Right ventricle myocardium superior (tissue), 1 donor: ENCODE measurements at regions not wholly inside any gene's neighbourhood (a gene's known extent, or its start where the extent isn't known, plus 50 kb on each side); places are given as distances from the start of the nearest gene placed in this dataset.

Source experiments
- ATAC-seq: fragments of 200-7000 bp; cut with Tn5 transposase; one replicate; pipeline ENCODE4 v1.9.1; 2020; ENCODE audit warnings: mild to moderate bottlenecking; ENCODE audit not compliant: poor library complexity
- DNase-seq: peaks from one replicate; pipeline ENCODE4 v3.0.0-alpha.2; 2020
- intact Hi-C: fragments of 100-400 bp; cut with DNase I; formaldehyde crosslinking; loops from one replicate; pipeline ENCODE4 v1.11.2; 2022
- donor health status: DM: no; HTN: yes; CAD: no; lungs with severe emphysema.

DNA sequence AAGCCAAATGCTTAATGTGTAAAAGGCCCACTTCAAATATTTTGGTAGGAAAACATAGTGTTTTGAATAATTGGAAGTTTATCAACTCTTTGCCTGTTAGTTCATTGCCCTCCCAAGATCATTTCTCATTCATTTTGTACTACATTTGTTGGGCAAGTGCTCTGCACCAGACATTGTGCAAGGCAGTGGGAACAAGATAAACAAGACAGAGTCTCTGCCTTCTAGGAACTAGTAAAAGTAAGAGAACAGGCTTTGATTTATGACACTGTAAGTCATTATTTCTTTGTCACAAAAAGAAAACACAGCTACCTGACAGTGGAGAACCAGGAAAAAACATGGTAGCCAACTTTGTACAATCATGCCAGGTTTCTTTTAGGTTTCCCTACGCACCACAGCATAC is 63.7 kb upstream of the PAM start:
- DNase-seq (no peak), ATAC-seq (no peak)
- intact Hi-C loops = no loop called here

DNA sequence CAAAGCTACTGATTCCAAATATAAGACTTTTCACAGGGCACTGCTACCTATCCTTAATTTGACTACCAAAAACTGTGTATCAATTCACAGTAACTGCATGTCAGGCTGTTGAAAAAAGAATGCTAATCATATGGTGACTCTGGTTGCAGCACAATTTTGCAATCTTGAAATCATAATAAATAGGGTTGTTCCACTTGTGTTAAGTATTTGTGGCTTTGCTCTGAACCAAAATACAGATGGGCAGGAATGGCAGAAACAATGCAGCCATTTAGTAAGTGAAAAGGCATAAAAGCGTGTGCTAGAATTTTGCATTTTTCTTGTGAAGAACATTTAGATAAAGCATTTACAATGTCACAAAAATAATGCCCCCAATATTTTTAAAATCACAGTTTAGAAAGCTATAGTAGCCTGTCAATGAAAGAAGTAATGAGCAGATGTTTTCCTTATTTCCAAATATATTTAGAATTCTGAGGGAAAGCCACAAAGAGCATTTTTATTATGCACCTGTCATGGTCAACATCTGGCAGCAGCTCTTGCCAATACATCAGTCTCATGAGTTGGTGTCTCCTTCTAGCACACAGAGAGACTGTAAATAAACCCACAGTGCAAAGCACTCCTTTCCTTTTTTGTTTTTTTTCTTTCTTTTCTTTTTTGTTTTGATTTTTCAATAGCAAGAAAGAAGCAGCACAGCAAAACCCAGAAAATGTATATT is 54.8 kb upstream of the PAM start:
- DNase-seq (no peak), ATAC-seq (no peak)
- intact Hi-C loops = no loop called here

DNA sequence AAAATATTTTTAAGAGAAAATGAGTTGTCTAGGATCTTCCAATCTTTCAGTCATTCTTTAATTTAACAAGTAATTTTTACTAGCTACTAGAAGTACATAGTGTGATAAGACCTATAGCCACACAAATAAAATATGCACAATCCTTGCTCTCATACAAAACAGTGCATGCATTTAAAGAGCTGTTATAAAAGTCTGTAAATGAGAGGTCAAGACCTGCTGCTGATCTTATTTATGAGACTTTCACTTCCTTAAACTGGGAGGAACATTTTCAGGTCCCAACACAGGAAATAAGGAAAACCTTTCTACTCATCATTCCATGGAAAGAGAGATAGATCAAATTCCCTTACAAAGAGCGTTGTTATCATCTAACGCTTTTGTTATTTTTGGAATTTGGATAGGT is 54.2 kb upstream of the PAM start:
- DNase-seq = no peak
- intact Hi-C loops = no loop called here
- no peak for ATAC-seq

DNA sequence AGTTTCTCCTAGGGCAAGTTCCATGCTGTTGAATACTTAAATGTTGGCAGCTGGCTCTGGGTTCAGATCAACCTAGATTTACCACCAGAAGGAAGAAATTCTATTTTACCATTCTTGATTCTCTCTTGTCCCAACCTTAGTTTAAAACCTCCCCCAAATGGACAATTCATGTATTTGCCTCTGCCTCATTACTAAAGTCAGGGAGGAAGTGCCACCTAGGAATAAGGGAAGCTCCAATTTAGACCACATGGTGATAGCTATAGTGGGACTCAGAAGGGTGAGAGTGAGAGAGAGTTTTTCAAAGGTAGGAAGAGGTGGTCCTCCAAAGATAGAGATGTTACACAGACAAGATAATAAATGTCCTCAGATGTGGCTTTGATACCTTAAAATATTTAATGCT is 53.4 kb upstream of the PAM start:
- ATAC-seq = no peak
- DNase-seq = no peak
- intact Hi-C loops = no loop called here
